PC-3 (cell line): ENCODE measurements at regions not wholly inside any gene's neighbourhood (a gene's known extent, or its start where the extent isn't known, plus 50 kb on each side); places are given as distances from the start of the nearest gene placed in this dataset.

Experiments
- ATAC-seq: fragments of 200-7000 bp; cut with Tn5 transposase; 2 replicates; pipeline ENCODE4 v1.9.1; 2020; ENCODE audit warnings: mild to moderate bottlenecking, moderate library complexity
- BruUV-seq: library from RNA; stranded (reverse); fragments of 400-500 nt; replicated peaks from 2 replicates; lab custom pipeline; 2021; lab: Mats Ljungman, UMichigan
- CTCF ChIA-PET: fragments of 300-600 bp; sonication (Branson Sonifier 250); formaldehyde crosslinking; loops from one replicate; lab custom pipeline; 2022; ENCODE audit warnings: antibody characterized with exemption; lab: Charles Lee
- POLR2A ChIA-PET: fragments of 300-600 bp; sonication (Branson Sonifier 250); formaldehyde crosslinking; loops from one replicate; lab custom pipeline; 2022; ENCODE audit warnings: antibody characterized with exemption; ENCODE audit not compliant: unreplicated experiment; lab: Charles Lee
- DNase-seq: peaks from one replicate; pipeline ENCODE4 v3.0.0-alpha.2; 2015
- H2AFZ ChIP-seq: fragments of 300-600 bp; sonication (generic); 2 replicates; pipeline ENCODE4 v1.6.0; 2016; ENCODE audit warnings: antibody characterized with exemption, low read length
- H3F3A ChIP-seq: fragments of 300-600 bp; sonication (generic); one replicate; pipeline ENCODE4 v1.6.0; 2017; ENCODE audit warnings: antibody characterized with exemption, low read length, control low read depth, mild to moderate bottlenecking; ENCODE audit not compliant: unreplicated experiment
- H3K27ac ChIP-seq: fragments of 300-600 bp; sonication (generic); 2 replicates; pipeline ENCODE4 v1.5.1; 2016; ENCODE audit warnings: mild to moderate bottlenecking, low read length
- H3K27me3 ChIP-seq: fragments of 300-600 bp; sonication (generic); 2 replicates; pipeline ENCODE4 v1.6.1; 2016; ENCODE audit warnings: low read length, mixed read lengths
- H3K36me3 ChIP-seq: fragments of 300-600 bp; sonication (generic); 2 replicates; pipeline ENCODE4 v1.6.1; 2016; ENCODE audit warnings: low read depth, mixed run types, low read length, mixed read lengths
- H3K4me1 ChIP-seq: fragments of 300-600 bp; sonication (generic); 2 replicates; pipeline ENCODE4 v1.5.1; 2016; ENCODE audit warnings: low read length; ENCODE audit not compliant: insufficient read depth
- H3K4me2 ChIP-seq: fragments of 300-600 bp; sonication (generic); 2 replicates; pipeline ENCODE4 v1.6.0; 2016; ENCODE audit warnings: low read length
- H3K4me3 ChIP-seq: fragments of 300-600 bp; sonication (generic); 2 replicates; pipeline ENCODE4 v1.5.1; 2016; ENCODE audit warnings: mild to moderate bottlenecking, low read length, mixed read lengths
- H3K79me2 ChIP-seq: fragments of 300-600 bp; sonication (generic); 2 replicates; pipeline ENCODE4 v1.6.1; 2017; ENCODE audit warnings: low read length, mixed read lengths
- H3K9ac ChIP-seq: fragments of 300-600 bp; sonication (generic); 2 replicates; pipeline ENCODE4 v1.6.0; 2016; ENCODE audit warnings: mild to moderate bottlenecking, low read length
- H3K9me2 ChIP-seq: fragments of 300-600 bp; sonication (generic); replicated peaks from 2 replicates; pipeline ENCODE4 v1.6.1; 2016; ENCODE audit warnings: mixed run types, low read length, mixed read lengths
- H3K9me3 ChIP-seq: fragments of 300-600 bp; sonication (generic); 2 replicates; pipeline ENCODE4 v1.6.1; 2016; ENCODE audit warnings: low read length, mixed read lengths
- H4K20me1 ChIP-seq: fragments of 300-600 bp; sonication (generic); 2 replicates; pipeline ENCODE4 v1.6.1; 2016; ENCODE audit warnings: low read length, mixed read lengths
- CTCF ChIP-seq: fragments of 300-600 bp; sonication (generic); conservative IDR thresholded peaks from 2 replicates; pipeline ENCODE4 v1.5.1; 2017; ENCODE audit warnings: antibody characterized with exemption, low read depth, mild to moderate bottlenecking, low read length
- EZH2 ChIP-seq: fragments of 300-600 bp; sonication (generic); IDR thresholded peaks from one replicate; pipeline ENCODE4 v1.6.1; 2017; ENCODE audit warnings: antibody characterized with exemption, mild to moderate bottlenecking, low read length; ENCODE audit not compliant: unreplicated experiment
- EZH2phosphoT487 ChIP-seq: fragments of 300-600 bp; sonication (generic); IDR thresholded peaks from 2 replicates; pipeline ENCODE4 v1.6.1; 2018; ENCODE audit warnings: mild to moderate bottlenecking, antibody characterized with exemption, low read length, borderline replicate concordance
- intact Hi-C: fragments of 100-400 bp; cut with micrococcal nuclease; formaldehyde crosslinking; loops from 2 replicates; pipeline ENCODE4 v1.9.0; 2023

DNA sequence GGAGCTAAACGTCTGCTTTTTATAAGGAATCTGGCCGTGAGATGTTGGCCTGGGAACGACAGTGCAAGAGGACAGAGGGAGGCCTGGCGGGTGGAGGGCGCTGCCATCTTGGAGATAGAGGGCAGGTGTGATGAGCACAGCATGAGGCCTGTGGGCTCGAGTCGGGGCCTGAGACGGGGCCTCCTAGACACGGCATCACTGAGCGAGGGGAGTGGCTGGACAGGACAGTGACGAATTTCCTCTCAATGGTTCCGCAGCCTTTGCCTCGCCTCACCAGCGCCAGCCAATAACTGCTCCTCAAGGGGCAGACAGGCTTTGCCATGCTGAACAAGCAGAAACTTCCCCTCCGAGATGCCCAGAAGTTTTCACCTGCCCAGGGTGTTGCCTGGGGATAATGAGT, 376.7 kb downstream of the THBS2 start:
- Histone ChIP-seq H3K36me3 (no peaks in the 10 kb centered on the region), H4K20me1 (no peaks in the 10 kb centered on the region), H3K4me1 (no peaks in the 10 kb centered on the region), H3K79me2 (no peaks in the 10 kb centered on the region), H3F3A (no peaks in the 10 kb centered on the region), H3K4me2 (no peak overlapping the region), H3K9ac (no peak overlapping the region), H3K9me2 (no peaks in the 10 kb centered on the region), H3K4me3 (no peak overlapping the region), H3K27me3 (peaks cover 14% of the 10 kb centered on the region; the same call in 1 of the 2 replicates), H3K27ac (no peak overlapping the region), H3K9me3 (no peaks in the 10 kb centered on the region), H2AFZ (no peak overlapping the region)
- no peak for TF ChIP-seq CTCF
- TF ChIP-seq EZH2 = no peak
- TF ChIP-seq EZH2phosphoT487 = no peak
- intact Hi-C loops = no loop called here
- BruUV-seq = no TSS peak
- DNase-seq (no peak), ATAC-seq (no peak)
- ChIA-PET CTCF (no interaction called here), POLR2A (no interaction called here)

- intact Hi-C loops = no loop called here
- no TSS peak for BruUV-seq
- CTCF ChIA-PET = no interaction called here
- ATAC-seq (no peak), DNase-seq (no peak)
- Histone ChIP-seq H4K20me1 (no peaks in the 10 kb centered on the region), H3K79me2 (no peaks in the 10 kb centered on the region), H3K4me3 (no peak overlapping the region), H3K36me3 (no peaks in the 10 kb centered on the region), H3K9me3 (no peaks in the 10 kb centered on the region), H3K9me2 (no peaks in the 10 kb centered on the region), H3K27ac (no peak overlapping the region), H3K27me3 (0 out of 2 replicates have a peak, but pooled peaks cover 5% of the 10 kb centered on the region), H3K4me2 (no peak overlapping the region), H3K4me1 (no peaks in the 10 kb centered on the region), H2AFZ (no peak overlapping the region), H3F3A (no peaks in the 10 kb centered on the region), H3K9ac (no peak overlapping the region)
- POLR2A ChIA-PET = no interaction called here
- no peak for TF ChIP-seq CTCF
- TF ChIP-seq EZH2phosphoT487 = no peak
- TF ChIP-seq EZH2 = no peak
These were observed 377.7 kb downstream of the THBS2 start for GRCh38 chr6:168875811-168876576.

DNA sequence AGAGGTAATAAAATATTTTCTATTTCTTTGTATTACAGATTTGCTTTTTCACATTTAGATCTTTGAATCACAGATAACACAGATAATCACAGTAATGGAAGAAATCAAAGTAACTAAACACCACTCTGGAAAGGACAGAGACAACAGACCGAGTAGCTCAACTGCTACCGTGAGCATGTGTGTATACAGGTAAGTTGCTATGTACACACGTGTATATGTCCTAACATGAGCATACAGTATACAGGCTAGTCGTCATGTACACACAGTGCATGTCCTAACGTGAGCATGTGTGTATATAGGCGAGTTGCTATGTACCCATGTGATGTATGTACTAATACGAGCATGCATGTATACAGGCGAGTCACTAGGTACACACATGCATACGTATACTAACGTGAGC, 379.0 kb downstream of the THBS2 start:
- Histone ChIP-seq H3K79me2 (no peaks in the 10 kb centered on the region), H3K9me2 (no peaks in the 10 kb centered on the region), H3K9ac (no peak overlapping the region), H3F3A (no peaks in the 10 kb centered on the region), H3K27ac (no peak overlapping the region), H3K27me3 (no peaks in the 10 kb centered on the region), H3K9me3 (no peaks in the 10 kb centered on the region), H3K4me2 (no peak overlapping the region), H3K4me1 (no peaks in the 10 kb centered on the region), H3K4me3 (no peak overlapping the region), H2AFZ (no peak overlapping the region), H3K36me3 (no peaks in the 10 kb centered on the region), H4K20me1 (no peaks in the 10 kb centered on the region)
- BruUV-seq = no TSS peak
- ChIA-PET POLR2A (no interaction called here), CTCF (no interaction called here)
- ATAC-seq = no peak
- DNase-seq = no peak
- intact Hi-C loops = no loop called here
- no peak for TF ChIP-seq EZH2
- no peak for TF ChIP-seq EZH2phosphoT487
- no peak for TF ChIP-seq CTCF
